ENCODE measurements at regions not wholly inside any gene's neighbourhood (a gene's known extent, or its start where the extent isn't known, plus 50 kb on each side); places are given as distances from the start of the nearest gene placed in this dataset.
A peak's percentile ranks its signal among the peaks of the same experiment; 100 is the strongest.

DNA sequence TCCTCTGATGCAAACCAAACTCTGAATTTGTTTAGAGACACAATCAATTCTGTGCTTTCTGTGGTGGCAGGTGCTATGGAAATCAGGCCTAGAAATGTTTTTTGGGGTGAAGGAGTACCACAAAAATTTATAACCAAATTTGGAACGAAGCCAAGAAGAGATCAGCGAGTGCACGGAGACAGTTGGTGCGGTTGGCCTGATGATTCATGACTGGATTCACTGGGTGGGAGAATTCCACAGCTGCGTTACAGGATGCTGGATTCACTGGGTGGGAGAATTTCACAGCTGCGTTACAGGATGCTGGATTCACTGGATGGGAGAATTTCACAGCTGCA, 135.6 kb upstream of the IRX4 start:
- no peaks in the 10 kb centered on the region for H3K9me3 Mint-ChIP-seq
- H3K27ac Mint-ChIP-seq, result peak overlapping the region in 1 of 3 donors; percentile 50
- no peaks in the 10 kb centered on the region for H3K36me3 Mint-ChIP-seq
- H3K4me1 Mint-ChIP-seq, result no peaks in the 10 kb centered on the region
- H3K27me3 Mint-ChIP-seq, result peaks cover 3% of the 10 kb centered on the region
- no peak overlapping the region for H3K4me3 Mint-ChIP-seq

DNA sequence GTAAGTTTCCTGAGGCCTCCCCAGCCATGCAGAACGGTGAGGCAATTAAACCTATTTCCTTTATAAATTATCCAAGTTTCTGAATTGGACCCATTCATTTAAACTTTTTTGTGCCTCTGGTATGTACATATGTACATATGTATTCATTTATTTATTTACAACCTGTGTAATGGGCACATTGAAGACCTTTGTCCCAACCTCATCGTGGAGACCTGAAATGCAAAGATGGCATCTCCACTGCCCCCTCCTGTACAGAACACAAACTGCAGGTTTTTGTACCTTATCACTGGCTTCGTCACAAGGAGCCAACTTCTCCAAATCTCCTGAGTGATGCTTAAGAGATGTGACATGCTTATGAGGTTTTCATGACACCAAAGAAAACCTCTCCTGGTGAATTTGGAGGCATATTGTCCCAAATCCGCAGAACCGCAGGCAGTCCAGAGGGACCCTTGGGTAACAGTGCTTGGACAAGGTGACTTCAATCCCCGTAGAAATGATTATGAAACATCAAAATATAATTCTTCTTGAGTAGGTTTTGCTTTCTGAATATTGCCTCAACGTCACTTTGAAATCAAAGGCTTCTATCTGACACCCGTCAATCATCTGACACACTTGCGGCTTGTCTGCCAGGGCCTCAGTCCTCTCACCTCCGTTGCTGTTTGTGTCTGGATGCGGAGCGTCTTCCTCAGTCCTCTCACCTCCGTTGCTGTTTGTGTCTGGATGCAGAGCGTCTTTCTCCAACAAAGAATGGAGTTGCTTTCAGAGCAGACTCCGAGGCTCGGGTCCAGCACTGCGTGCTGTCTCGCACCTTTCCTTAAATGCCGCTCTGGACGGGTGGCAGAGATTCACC, 135.0 kb upstream of the IRX4 start:
- Mint-ChIP-seq H3K27ac (peak overlapping the region in 1 of 3 donors; percentile 50), H3K36me3 (no peaks in the 10 kb centered on the region), H3K4me1 (no peaks in the 10 kb centered on the region), H3K27me3 (peaks cover 3% of the 10 kb centered on the region), H3K9me3 (no peaks in the 10 kb centered on the region), H3K4me3 (no peak overlapping the region)

DNA sequence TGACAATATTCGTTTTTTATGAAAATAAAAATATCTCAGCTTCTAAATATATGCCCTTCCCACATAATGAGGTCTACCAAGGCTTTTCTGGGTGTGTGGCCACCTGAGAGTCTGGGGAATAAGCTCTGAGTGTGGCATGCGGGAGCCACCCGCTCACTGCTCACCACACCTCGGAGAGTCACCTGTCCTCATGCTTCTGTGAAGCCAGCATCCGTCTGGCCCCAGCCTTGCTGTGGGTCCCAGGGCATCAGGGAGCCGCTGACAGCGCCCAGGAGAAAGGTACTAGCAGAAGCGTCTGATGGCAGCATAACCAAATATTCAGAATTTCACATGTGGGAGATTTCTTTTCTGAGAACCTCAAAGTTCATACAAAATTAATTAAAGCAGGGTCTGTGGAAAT, 133.2 kb upstream of the IRX4 start:
- Mint-ChIP-seq H3K27me3 (peaks cover 3% of the 10 kb centered on the region), H3K27ac (no peak overlapping the region)

DNA sequence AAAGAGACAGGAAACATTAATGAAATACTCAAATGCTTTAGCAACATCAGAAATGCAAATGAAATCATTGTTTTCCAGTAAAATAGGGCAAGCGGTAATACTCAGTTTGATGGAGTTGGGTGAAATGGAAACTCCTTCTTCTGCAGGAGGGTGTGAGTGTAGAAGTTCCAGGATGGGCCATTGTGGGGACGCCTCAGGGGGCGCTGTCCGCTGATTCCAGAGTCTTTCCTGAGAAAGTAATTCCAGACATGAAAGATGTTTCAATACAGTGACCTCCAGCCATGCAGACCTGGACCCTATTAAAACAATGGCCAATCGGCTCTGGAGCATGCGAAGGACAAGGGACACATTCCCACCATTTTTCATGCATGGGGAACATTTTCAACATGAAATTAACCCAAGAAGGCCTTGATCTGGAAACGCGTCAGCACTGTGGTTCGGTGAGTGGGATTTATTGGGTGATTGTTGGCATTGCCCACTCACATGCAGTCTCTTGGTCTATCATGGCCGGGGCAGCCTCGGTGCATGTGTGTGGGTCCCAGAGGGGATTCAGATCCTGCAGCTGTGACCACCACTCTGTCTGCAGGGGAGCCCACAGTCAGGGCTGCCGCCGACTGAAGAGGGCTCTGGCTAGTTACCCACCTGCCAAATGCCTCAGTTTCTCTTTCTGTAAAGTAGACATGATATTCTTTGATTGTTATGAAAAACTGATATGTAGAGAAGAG, 132.6 kb upstream of the IRX4 start:
- no peaks in the 10 kb centered on the region for H3K9me3 Mint-ChIP-seq
- H3K27ac Mint-ChIP-seq, result no peak overlapping the region
- H3K4me1 Mint-ChIP-seq, result no peaks in the 10 kb centered on the region
- peaks cover 3% of the 10 kb centered on the region for H3K27me3 Mint-ChIP-seq
- no peak overlapping the region for H3K4me3 Mint-ChIP-seq
- no peaks in the 10 kb centered on the region for H3K36me3 Mint-ChIP-seq

More for the DNA sequence above, 133.2 kb upstream of the IRX4 start:
- H3K9me3 Mint-ChIP-seq, result no peaks in the 10 kb centered on the region
- no peaks in the 10 kb centered on the region for H3K4me1 Mint-ChIP-seq
- no peak overlapping the region for H3K4me3 Mint-ChIP-seq
- no peaks in the 10 kb centered on the region for H3K36me3 Mint-ChIP-seq

DNA sequence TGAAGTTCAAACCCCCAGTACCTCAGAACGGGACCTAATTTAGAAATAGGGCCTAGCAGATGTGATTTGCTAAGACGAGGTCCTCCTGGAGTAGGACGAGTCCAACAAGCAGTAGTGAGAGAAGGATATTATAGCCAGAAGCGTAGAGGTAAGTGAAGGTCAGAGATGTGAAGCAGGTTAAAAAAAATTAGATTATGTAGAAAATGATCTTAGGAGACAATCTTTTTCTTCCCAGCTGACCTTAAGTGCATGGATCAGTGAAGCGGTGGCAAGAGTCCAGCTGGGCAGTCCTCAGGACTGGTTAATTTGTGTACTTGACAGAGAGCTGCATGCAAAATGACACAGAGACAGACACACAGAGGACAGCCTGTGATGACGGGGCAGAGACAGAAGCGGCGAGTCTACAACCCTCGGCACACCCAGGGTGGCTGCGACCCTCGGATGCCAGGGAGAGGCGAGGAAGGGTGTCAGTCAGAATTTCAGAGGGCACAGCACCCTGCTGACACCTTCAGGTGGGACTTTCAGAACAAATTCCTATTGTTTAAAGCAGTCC, 131.4 kb upstream of the IRX4 start:
- Mint-ChIP-seq H3K4me3 (no peak overlapping the region), H3K36me3 (no peaks in the 10 kb centered on the region), H3K9me3 (no peaks in the 10 kb centered on the region), H3K27ac (no peak overlapping the region), H3K27me3 (peaks cover 1% of the 10 kb centered on the region), H3K4me1 (no peaks in the 10 kb centered on the region)

DNA sequence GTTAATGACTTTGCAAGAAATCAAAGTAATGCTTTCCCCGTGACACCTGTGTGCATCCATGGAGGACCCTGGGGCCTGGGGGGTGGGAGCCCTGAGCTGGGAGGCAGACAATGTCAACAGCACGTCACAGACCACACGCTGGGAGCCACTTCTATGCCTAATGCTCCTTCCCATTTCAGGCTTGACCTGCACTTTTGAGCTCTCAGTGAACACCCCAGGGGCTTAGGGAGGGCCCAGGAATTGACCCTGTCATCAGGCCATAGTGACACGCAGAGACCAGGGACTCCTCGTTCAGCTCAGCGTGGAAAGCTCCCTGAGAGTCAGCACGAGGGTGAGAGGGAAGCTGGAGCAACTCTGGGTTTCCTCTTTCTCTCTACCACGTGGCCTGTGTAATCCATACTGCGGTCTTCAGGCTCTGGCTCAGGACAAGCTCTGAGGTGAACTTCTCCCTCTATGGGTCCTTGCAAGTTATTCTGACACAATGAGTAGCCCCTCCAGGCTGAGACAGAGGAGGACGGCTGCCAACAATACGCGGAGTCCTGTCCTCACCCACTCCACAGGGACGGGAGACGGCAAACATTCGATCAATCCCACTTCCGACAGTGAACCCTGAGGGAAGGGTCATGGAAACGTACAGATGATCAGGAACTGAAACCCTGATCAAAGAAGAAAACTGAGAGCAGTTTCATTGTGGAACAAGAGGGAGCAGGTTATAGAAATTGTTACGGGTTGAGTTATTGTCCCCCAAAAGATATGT, 130.8 kb upstream of the IRX4 start:
- H3K9me3 Mint-ChIP-seq, result no peaks in the 10 kb centered on the region
- H3K4me3 Mint-ChIP-seq, result no peak overlapping the region
- no peaks in the 10 kb centered on the region for H3K36me3 Mint-ChIP-seq
- no peaks in the 10 kb centered on the region for H3K4me1 Mint-ChIP-seq
- peaks cover 1% of the 10 kb centered on the region for H3K27me3 Mint-ChIP-seq
- no peak overlapping the region for H3K27ac Mint-ChIP-seq

DNA sequence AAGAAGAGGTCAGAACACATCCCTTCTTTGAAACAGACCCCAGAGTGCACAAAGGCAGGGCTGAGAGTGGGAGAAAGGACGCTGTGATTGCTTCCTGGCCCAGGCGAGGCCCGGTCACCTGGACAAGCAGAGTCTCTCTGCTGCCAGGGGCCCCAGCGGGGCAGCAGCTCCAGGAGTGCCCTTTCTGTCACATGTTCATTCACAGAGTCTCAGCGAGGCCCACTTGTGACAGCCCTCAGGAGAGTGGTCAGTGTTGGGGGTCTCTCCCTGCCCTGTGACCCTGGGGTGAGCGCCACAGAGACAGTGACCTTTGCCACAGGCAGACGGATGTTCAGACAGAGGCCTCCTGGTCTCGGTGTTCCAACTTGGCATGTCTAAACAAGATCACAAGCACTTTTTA, 130.2 kb upstream of the IRX4 start:
- H3K9me3 Mint-ChIP-seq, result no peaks in the 10 kb centered on the region
- H3K27ac Mint-ChIP-seq, result no peak overlapping the region
- H3K4me3 Mint-ChIP-seq, result no peak overlapping the region
- H3K36me3 Mint-ChIP-seq, result no peaks in the 10 kb centered on the region
- H3K27me3 Mint-ChIP-seq, result peaks cover 1% of the 10 kb centered on the region
- no peaks in the 10 kb centered on the region for H3K4me1 Mint-ChIP-seq

DNA sequence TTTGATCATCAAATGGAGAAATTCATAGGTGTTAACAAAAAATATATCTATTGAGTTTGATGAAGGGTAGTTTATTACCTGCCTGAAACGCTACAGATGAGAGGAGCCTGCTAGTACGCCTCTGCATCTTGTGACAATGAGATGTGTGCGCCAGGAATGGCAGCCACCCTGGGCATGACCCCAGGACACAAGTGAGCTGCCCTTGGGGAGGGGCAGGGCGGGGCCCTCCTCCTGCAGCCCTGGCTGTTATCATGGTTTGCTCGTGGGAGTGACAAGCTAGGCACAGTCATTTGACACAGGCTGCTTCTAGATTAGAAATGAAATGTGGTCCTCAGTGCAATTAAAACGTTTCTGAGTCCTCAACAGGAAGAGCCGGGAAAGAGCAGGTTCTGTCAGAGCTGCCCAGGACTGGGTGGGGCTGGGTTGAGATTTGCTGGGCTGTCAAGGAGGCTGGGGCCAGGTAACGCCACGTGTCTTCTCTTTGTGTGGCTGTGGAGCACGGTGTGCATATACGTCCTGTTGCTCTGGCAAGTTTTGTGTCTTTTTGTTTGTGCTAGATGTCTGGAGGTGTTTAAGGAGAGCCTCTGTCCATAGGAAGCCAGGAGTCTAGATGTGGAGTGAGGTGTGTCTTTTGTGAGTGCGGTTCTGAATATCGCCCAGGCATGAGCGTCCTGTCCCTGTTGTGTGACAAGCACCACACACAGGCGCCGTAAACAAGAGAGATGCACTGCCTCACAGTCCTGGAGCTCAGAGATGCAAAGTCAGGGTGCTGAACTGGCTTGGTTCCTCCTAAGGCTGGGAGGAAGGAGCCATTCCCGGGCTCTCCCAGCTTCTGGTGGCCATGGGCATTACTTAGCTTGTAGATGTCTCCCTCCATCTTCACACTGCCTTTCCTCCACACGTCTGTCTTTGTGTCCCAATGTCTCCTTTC, 129.0 kb upstream of the IRX4 start:
- Mint-ChIP-seq H3K9me3 (no peaks in the 10 kb centered on the region), H3K4me1 (no peaks in the 10 kb centered on the region), H3K36me3 (no peaks in the 10 kb centered on the region), H3K4me3 (no peak overlapping the region), H3K27ac (no peak overlapping the region), H3K27me3 (no peaks in the 10 kb centered on the region)

DNA sequence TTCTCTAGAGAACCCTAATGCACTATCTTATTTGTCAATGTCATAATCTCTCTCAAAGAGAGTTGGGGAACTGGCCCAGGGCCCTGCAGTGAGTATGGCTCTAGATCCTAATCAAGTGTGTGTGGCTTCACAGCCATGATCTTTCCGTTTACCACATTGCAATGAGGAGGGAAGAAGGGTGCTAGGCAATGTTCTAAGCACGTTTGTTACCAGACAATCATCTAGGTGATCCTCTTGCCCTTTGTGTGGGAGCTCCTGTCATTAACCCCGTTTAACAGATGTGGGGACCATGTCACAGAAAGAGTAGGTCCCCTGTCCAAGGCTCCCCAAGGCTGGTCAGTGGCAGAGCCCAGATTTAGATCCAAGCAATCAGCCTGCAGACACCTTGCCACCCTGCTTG, 128.2 kb upstream of the IRX4 start:
- Mint-ChIP-seq H3K27ac (no peak overlapping the region), H3K4me1 (no peaks in the 10 kb centered on the region), H3K27me3 (no peaks in the 10 kb centered on the region), H3K9me3 (no peaks in the 10 kb centered on the region), H3K36me3 (no peaks in the 10 kb centered on the region), H3K4me3 (no peak overlapping the region)

DNA sequence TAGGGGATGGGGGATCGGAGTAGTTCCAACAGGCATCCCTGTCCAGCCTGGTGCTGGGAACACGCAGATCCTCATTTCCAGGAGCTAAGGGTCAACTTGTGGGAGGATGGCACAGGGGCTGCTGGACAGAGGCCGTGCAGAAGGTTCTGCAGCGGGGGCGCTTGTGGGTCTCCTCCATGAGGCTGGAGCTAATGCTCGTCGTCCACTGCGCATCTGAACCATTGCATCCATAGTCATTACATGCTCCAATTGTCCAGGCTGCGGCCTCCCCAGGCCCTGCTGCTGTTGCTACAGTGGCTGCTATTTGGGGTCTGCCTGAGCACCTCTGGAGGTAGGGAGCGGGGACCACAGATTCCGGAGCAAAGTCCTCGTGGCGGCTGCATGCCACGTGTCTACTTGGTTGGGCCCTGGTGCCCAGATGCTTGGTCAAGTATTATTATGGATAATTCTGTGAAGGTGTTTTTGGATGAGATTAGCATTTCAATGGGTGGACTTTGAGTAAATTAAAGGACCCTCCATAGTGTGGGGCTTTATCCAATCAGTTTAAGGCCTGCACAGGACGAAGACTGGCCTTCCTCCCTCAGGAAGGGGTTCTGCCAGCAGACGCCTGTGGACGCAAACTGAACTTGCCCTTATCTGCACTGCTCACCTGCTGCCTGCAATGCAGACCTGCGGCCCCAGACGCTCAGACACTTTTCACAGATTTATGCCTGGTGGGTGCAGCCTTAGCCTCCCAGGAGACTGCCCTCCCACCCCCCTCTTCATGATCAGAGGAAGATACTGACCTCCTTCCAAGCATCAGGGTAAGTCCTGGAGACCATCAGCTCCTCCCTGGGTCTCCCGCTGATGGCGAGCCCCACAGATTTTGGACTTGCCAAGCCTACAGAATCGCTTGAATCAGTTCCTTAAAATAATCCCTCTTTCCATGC, 127.5 kb upstream of the IRX4 start:
- H3K27me3 Mint-ChIP-seq, result no peaks in the 10 kb centered on the region
- no peaks in the 10 kb centered on the region for H3K4me1 Mint-ChIP-seq
- H3K9me3 Mint-ChIP-seq, result no peaks in the 10 kb centered on the region
- H3K4me3 Mint-ChIP-seq, result no peak overlapping the region
- no peak overlapping the region for H3K27ac Mint-ChIP-seq
- no peaks in the 10 kb centered on the region for H3K36me3 Mint-ChIP-seq

DNA sequence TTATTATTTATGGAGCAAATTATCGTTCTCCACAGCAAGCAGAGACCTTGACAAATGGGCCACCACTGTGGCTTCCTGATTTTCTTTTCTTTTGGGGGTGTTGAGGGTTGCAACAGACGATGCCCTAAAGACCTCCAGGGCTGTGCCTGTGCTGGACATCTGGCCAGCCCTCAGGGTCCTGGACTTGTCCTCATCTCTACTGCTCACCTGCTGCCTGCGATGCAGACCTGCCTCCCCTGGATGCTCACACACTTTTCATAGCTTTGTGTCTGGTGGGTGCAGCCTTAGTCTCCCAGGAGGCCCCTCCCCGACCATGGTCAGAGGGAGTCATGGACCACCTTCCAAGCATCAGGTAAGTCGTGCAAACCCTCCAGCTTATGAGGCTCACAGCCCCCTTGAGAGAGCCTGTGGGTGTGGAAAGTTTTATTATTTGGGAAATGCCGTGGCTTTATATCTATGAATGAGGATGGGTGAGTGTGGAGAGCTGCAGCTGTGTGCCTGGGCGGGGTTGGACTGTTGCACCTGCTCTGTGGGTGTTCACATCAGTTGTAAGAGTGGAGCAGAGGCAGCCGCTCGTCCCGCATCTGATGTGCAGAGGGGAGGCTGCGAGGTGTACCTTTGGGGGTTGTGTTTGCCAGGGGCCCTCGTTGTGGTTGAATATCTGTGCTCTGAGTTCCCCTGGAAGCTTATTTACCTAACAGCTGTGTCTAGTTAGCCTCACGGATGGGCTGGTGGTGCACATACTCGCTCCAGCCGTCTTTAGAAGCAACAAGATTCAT, 126.3 kb upstream of the IRX4 start:
- H3K36me3 Mint-ChIP-seq, result no peaks in the 10 kb centered on the region
- no peak overlapping the region for H3K4me3 Mint-ChIP-seq
- H3K27me3 Mint-ChIP-seq, result no peaks in the 10 kb centered on the region
- no peak overlapping the region for H3K27ac Mint-ChIP-seq
- no peaks in the 10 kb centered on the region for H3K4me1 Mint-ChIP-seq
- no peaks in the 10 kb centered on the region for H3K9me3 Mint-ChIP-seq

DNA sequence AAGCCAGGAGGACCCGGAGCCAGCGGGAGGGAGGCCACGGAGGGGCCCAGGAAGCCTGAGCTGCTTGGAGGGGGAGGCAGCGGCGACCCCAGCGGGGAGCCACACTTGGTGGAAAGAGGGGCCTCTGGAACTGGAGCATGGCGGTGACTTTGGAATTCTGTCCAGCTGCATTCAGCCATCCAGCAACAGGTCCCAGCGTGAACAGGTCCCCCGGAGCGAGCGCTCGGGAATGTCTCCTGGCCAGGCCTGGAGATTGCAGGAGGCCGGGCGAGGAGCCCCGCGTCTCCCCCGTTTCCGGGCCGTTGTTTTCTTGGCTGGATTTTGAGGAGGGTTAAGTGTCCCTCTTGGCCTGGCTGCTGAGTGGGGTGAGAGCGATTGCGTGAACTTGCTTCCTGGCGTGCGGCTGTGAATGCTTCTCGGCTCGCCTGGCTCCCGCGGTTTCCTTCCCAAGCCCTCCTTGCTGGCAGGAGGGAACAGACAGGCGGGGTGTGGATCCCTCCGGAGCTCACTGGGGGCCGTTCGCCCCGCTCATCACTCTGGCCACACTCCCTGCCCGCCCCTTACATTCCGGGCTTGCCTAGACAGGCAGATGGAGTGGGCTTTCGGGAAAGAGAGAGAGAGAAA, 125.3 kb upstream of the IRX4 start:
- Mint-ChIP-seq H3K9me3 (no peaks in the 10 kb centered on the region), H3K4me1 (no peaks in the 10 kb centered on the region), H3K27ac (no peak overlapping the region), H3K36me3 (no peaks in the 10 kb centered on the region), H3K4me3 (no peak overlapping the region), H3K27me3 (no peaks in the 10 kb centered on the region)

DNA sequence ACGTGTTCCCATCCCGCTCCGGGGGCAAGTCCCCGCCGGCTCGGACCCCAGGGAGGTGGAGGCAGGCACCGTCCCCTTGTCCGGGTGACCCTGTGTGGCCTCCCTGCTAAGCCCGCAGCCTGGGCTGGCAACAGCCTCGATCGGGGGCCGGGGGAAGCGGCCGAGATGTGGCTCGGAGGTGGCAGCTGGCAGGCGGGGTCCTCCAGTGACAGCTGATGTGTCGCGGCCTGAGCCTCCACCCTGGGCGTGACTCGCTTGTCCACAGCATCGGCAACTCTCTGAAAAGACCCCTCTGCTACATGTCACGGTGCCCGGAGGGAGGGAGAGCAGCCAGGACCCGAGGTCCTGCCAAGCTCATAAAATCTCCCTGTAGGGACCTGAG, 124.8 kb upstream of the IRX4 start:
- H3K36me3 Mint-ChIP-seq, result no peaks in the 10 kb centered on the region
- H3K4me3 Mint-ChIP-seq, result no peak overlapping the region
- H3K27me3 Mint-ChIP-seq, result no peaks in the 10 kb centered on the region
- H3K9me3 Mint-ChIP-seq, result no peaks in the 10 kb centered on the region
- no peaks in the 10 kb centered on the region for H3K4me1 Mint-ChIP-seq
- H3K27ac Mint-ChIP-seq, result no peak overlapping the region

All from IgD-negative memory B cell (primary cell).